ENCODE measurements at regions not wholly inside any gene's neighbourhood (a gene's known extent, or its start where the extent isn't known, plus 50 kb on each side); places are given as distances from the start of the nearest gene placed in this dataset.

DNA sequence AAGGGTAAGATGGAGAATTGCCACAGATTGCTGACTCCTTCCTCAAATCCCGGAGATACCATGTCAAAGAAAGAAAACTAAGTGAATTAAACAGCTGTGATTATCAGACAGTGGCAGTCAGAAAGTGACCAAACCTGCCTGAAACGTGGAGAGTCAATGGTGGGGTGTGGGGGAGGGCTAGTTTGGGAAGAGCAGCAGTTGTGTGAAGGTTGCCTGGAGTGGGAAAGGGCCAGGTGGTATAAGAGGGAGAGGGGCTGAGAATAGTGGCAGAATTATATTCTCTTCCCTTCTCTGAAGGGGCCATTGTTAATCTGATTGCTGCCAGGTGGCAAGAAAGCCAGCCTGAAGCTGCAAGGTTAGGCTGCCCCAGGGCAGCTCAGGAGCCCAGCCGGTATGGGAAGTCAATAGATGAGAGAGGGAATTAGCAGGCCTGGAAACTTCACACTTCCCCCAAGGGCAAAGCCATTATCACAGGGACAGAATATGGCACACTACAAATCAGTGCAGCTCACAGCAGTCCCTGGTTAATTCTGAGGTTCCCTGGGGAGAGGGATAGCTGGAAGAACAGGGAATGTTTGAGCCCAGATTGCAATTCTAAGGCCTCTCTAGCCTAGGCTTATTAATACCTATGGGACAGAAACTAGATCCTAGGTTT, 83.9 kb upstream of the ITGB1 start:
- H3K27me3 ChIP-seq (replicated peaks; ENCODE audit: insufficient read depth, low read depth, low read length, poor library complexity), result no peaks in the 10 kb centered on the region
- no peaks in the 10 kb centered on the region for H3K36me3 ChIP-seq (ENCODE audit: insufficient read depth, low read length, poor library complexity, severe bottlenecking)
- TF ChIP-seq, protein P1, sequence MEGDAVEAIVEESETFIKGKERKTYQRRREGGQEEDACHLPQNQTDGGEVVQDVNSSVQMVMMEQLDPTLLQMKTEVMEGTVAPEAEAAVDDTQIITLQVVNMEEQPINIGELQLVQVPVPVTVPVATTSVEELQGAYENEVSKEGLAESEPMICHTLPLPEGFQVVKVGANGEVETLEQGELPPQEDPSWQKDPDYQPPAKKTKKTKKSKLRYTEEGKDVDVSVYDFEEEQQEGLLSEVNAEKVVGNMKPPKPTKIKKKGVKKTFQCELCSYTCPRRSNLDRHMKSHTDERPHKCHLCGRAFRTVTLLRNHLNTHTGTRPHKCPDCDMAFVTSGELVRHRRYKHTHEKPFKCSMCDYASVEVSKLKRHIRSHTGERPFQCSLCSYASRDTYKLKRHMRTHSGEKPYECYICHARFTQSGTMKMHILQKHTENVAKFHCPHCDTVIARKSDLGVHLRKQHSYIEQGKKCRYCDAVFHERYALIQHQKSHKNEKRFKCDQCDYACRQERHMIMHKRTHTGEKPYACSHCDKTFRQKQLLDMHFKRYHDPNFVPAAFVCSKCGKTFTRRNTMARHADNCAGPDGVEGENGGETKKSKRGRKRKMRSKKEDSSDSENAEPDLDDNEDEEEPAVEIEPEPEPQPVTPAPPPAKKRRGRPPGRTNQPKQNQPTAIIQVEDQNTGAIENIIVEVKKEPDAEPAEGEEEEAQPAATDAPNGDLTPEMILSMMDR (conservative IDR thresholded peaks at IDR 0.05; ENCODE audit: low read depth, low read length), result no peak
- TF ChIP-seq EZH2 (IDR thresholded peaks at IDR 0.05; ENCODE audit: borderline replicate concordance, low read depth, low read length, poor library complexity, severe bottlenecking), result no peak
- POLR2A ChIA-PET (ENCODE audit: low non-redundant PET), result no interaction called here
- CTCF ChIA-PET, result no interaction called here
- H3K27ac ChIP-seq (ENCODE audit: low read depth, low read length, poor library complexity, severe bottlenecking), result no peak overlapping the region
- BruUV-seq (replicated peaks), result no TSS peak
- no peaks in the 10 kb centered on the region for H3K9me3 ChIP-seq (ENCODE audit: low read depth, low read length, poor library complexity, severe bottlenecking)
- intact Hi-C loops (cut with micrococcal nuclease; ENCODE audit: unreplicated experiment), result no loop called here
- no peak for DNase-seq (ENCODE audit: low spot score)
- no peak overlapping the region for H3K4me3 ChIP-seq (ENCODE audit: low read depth, low read length, poor library complexity, severe bottlenecking)
- H3K4me1 ChIP-seq (ENCODE audit: insufficient read depth, low read length, poor library complexity, severe bottlenecking), result no peaks in the 10 kb centered on the region

DNA sequence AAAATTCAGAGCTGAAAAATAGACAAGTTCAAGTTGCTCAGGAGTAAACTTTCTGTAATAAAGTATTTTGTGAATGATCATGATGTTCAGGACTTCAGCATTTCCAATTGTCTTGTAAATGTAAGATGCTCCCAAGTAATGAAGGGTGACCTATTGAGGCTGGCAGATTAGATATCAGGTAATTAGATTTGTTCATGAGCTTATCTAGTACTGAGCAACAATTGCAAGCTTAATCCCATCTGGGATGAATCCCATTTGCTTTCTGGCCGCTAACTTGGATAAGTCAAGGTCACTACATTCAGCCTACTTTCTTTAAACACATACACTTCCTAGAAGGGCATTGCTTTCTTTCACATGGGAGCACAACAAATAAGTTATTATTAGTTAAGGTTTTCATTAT, 82.4 kb upstream of the ITGB1 start:
- intact Hi-C loops (cut with micrococcal nuclease; ENCODE audit: unreplicated experiment), result no loop called here

GRCh38 chr10:33039181-33039580, 81.2 kb upstream of the ITGB1 start:
- H3K36me3 ChIP-seq (ENCODE audit: insufficient read depth, low read length, poor library complexity, severe bottlenecking), result no peaks in the 10 kb centered on the region

More for the DNA sequence above, 82.4 kb upstream of the ITGB1 start:
- no peak for DNase-seq (ENCODE audit: low spot score)
- ChIA-PET POLR2A (ENCODE audit: low non-redundant PET) (no interaction called here), CTCF (no interaction called here)
- no peaks in the 10 kb centered on the region for H3K9me3 ChIP-seq (ENCODE audit: low read depth, low read length, poor library complexity, severe bottlenecking)
- H3K27me3 ChIP-seq (replicated peaks; ENCODE audit: insufficient read depth, low read depth, low read length, poor library complexity), result no peaks in the 10 kb centered on the region
- H3K4me3 ChIP-seq (ENCODE audit: low read depth, low read length, poor library complexity, severe bottlenecking), result no peak overlapping the region
- no peak overlapping the region for H3K27ac ChIP-seq (ENCODE audit: low read depth, low read length, poor library complexity, severe bottlenecking)
- H3K4me1 ChIP-seq (ENCODE audit: insufficient read depth, low read length, poor library complexity, severe bottlenecking), result no peaks in the 10 kb centered on the region
- BruUV-seq (replicated peaks), result no TSS peak
- no peaks in the 10 kb centered on the region for H3K36me3 ChIP-seq (ENCODE audit: insufficient read depth, low read length, poor library complexity, severe bottlenecking)
- TF ChIP-seq, protein P1 (conservative IDR thresholded peaks at IDR 0.05; ENCODE audit: low read depth, low read length), result no peak

More at GRCh38 chr10:33039181-33039580, 81.2 kb upstream of the ITGB1 start:
- Histone ChIP-seq H3K27me3 (replicated peaks; ENCODE audit: insufficient read depth, low read depth, low read length, poor library complexity) (no peaks in the 10 kb centered on the region), H3K9me3 (ENCODE audit: low read depth, low read length, poor library complexity, severe bottlenecking) (no peaks in the 10 kb centered on the region), H3K27ac (ENCODE audit: low read depth, low read length, poor library complexity, severe bottlenecking) (no peak overlapping the region), H3K4me1 (ENCODE audit: insufficient read depth, low read length, poor library complexity, severe bottlenecking) (no peaks in the 10 kb centered on the region), H3K4me3 (ENCODE audit: low read depth, low read length, poor library complexity, severe bottlenecking) (no peak overlapping the region)
- no TSS peak for BruUV-seq (replicated peaks)
- intact Hi-C loops (cut with micrococcal nuclease; ENCODE audit: unreplicated experiment), result no loop called here
- POLR2A ChIA-PET (ENCODE audit: low non-redundant PET), result no interaction called here
- TF ChIP-seq EZH2 (IDR thresholded peaks at IDR 0.05; ENCODE audit: borderline replicate concordance, low read depth, low read length, poor library complexity, severe bottlenecking), result no peak
- TF ChIP-seq, protein P1 (conservative IDR thresholded peaks at IDR 0.05; ENCODE audit: low read depth, low read length), result no peak
- DNase-seq (ENCODE audit: low spot score), result no peak
- CTCF ChIA-PET, result no interaction called here
